H1 (cell line): ENCODE measurements at regions not wholly inside any gene's neighbourhood (a gene's known extent, or its start where the extent isn't known, plus 50 kb on each side); places are given as distances from the start of the nearest gene placed in this dataset.

ENCODE experiments used
- CTCF ChIA-PET: fragments of 300-600 bp; sonication (Branson Sonifier 250); formaldehyde crosslinking; loops from one replicate; lab custom pipeline; 2021; ENCODE audit not compliant: partially characterized antibody; lab: Charles Lee
- POLR2A ChIA-PET: fragments of 300-600 bp; sonication (Branson Sonifier 250); formaldehyde crosslinking; loops from one replicate; lab custom pipeline; 2021; ENCODE audit warnings: inconsistent platforms; ENCODE audit not compliant: partially characterized antibody; lab: Charles Lee
- DNase-seq, 2 experiments: peaks; one replicate each; pipeline versions ENCODE4 v3.0.0 to v3.0.0-alpha.2; 2010 to 2022; ENCODE audit warnings: low spot score in 2 of 2, low read depth in 1 of 2, mixed read lengths in 1 of 2
- FAIRE-seq: peaks from 2 replicates; lab custom pipeline; 2011; peaks lifted over from hg19 to GRCh38; lab: Jason Lieb, UNC
- H2AFZ ChIP-seq: 2 replicates; pipeline ENCODE4 v1.8.1; 2012; ENCODE audit warnings: low read length, inconsistent platforms
- H2AK5ac ChIP-seq: 2 replicates; pipeline ENCODE4 v1.6.1; 2013; ENCODE audit warnings: low read depth, low read length
- H2BK120ac ChIP-seq: replicated peaks from 2 replicates; pipeline ENCODE3; 2013; ENCODE audit warnings: low read depth, low read length, inconsistent platforms
- H2BK12ac ChIP-seq: 2 replicates; pipeline ENCODE4 v1.6.1; 2013; ENCODE audit warnings: low read depth, low read length
- H2BK15ac ChIP-seq: 2 replicates; pipeline ENCODE4 v1.6.1; 2013; ENCODE audit warnings: low read length
- H2BK20ac ChIP-seq: 2 replicates; pipeline ENCODE4 v1.6.1; 2013; ENCODE audit warnings: low read length
- H2BK5ac ChIP-seq: 2 replicates; pipeline ENCODE4 v1.6.1; 2013; ENCODE audit warnings: low read depth, low read length
- H3K14ac ChIP-seq: 2 replicates; pipeline ENCODE4 v1.6.1; 2013; ENCODE audit warnings: inconsistent platforms; ENCODE audit not compliant: insufficient read length
- H3K18ac ChIP-seq: 2 replicates; pipeline ENCODE4 v1.6.1; 2013; ENCODE audit warnings: low read length; ENCODE audit errors: extremely low read depth
- H3K23ac ChIP-seq: 2 replicates; pipeline ENCODE4 v1.6.1; 2013; ENCODE audit warnings: inconsistent platforms; ENCODE audit not compliant: insufficient read length
- H3K23me2 ChIP-seq: 2 replicates; pipeline ENCODE4 v1.6.1; 2013; ENCODE audit warnings: low read depth, low read length
- H3K27ac ChIP-seq: 2 replicates; pipeline ENCODE4 v1.6.1; 2011; ENCODE audit warnings: low read depth, low read length, inconsistent platforms
- H3K27me3 ChIP-seq, 4 experiments: replicated peaks in 1 of 4; 1 replicate in 1 of 4; 2 replicates in 3 of 4; pipeline versions ENCODE4 v1.6.1 to v1.8.1; 2011 to 2013; ENCODE audit warnings: low read length in 3 of 4, mild to moderate bottlenecking in 3 of 4, inconsistent platforms in 2 of 4, mixed read lengths in 2 of 4, moderate library complexity in 1 of 4; ENCODE audit not compliant: control insufficient read depth in 3 of 4, insufficient read depth in 3 of 4; ENCODE audit errors: extremely low read depth in 1 of 4
- H3K36me3 ChIP-seq, 4 experiments: 2 replicates each; pipeline versions ENCODE4 v1.6.1 to v1.8.1; 2011 to 2013; ENCODE audit warnings: mild to moderate bottlenecking in 4 of 4, low read length in 3 of 4, moderate library complexity in 2 of 4, control low read depth in 1 of 4, inconsistent platforms in 1 of 4; ENCODE audit not compliant: insufficient read depth in 4 of 4, control insufficient read depth in 2 of 4
- H3K4ac ChIP-seq: replicated peaks from 2 replicates; pipeline ENCODE3; 2013; ENCODE audit warnings: low read length, low read depth, mixed read lengths, inconsistent platforms; ENCODE audit not compliant: insufficient read length
- H3K4me1 ChIP-seq, 4 experiments: replicated peaks in 1 of 4; 1 replicate in 1 of 4; 2 replicates in 3 of 4; pipeline versions ENCODE4 v1.6.1 to v1.8.1; 2011 to 2013; ENCODE audit warnings: low read length in 3 of 4, inconsistent platforms in 2 of 4, mixed read lengths in 1 of 4; ENCODE audit not compliant: insufficient read depth in 4 of 4, control insufficient read depth in 3 of 4
- H3K4me2 ChIP-seq, 2 experiments: 2 replicates each; pipeline versions ENCODE4 v1.6.1 to v1.8.1; 2011 to 2013; ENCODE audit warnings: low read depth in 2 of 2, low read length in 2 of 2, control low read depth in 1 of 2, inconsistent platforms in 1 of 2, mild to moderate bottlenecking in 1 of 2; ENCODE audit not compliant: insufficient read depth in 1 of 2
- H3K4me3 ChIP-seq, 4 experiments: fragments of 200-600, 300-600 bp in 1 of 4; sonication (generic), shearing (Covaris generic), sonication (Bioruptor Twin) in 1 of 4; 2 replicates each; pipeline versions ENCODE4 v1.5.1 to v1.8.1; 2011 to 2016; ENCODE audit warnings: low read length in 4 of 4, low read depth in 3 of 4, control low read depth in 2 of 4, inconsistent platforms in 2 of 4, mild to moderate bottlenecking in 2 of 4, mixed read lengths in 1 of 4, moderate library complexity in 1 of 4; ENCODE audit not compliant: insufficient read depth in 2 of 4; ENCODE audit errors: extremely low read depth in 1 of 4
- H3K56ac ChIP-seq: replicated peaks from 2 replicates; pipeline ENCODE3; 2013; ENCODE audit warnings: low read depth, mild to moderate bottlenecking, mixed read lengths, low read length, inconsistent platforms; ENCODE audit not compliant: insufficient read length
- H3K79me1 ChIP-seq: 2 replicates; pipeline ENCODE4 v1.6.1; 2013; ENCODE audit warnings: low read depth, low read length, control low read depth
- H3K79me2 ChIP-seq, 2 experiments: 2 replicates each; pipeline versions ENCODE4 v1.6.1 to v1.8.1; 2012 to 2013; ENCODE audit warnings: low read length in 2 of 2, mild to moderate bottlenecking in 2 of 2, inconsistent platforms in 1 of 2; ENCODE audit not compliant: insufficient read depth in 2 of 2, control insufficient read depth in 1 of 2
- H3K9ac ChIP-seq, 4 experiments: replicated peaks in 1 of 4; 1 replicate in 1 of 4; 2 replicates in 3 of 4; pipeline versions ENCODE4 v1.6.1 to v1.8.1; 2011 to 2013; ENCODE audit warnings: low read depth in 3 of 4, low read length in 3 of 4, control low read depth in 2 of 4, mild to moderate bottlenecking in 2 of 4, moderate library complexity in 2 of 4, inconsistent platforms in 1 of 4; ENCODE audit errors: extremely low read depth in 1 of 4
- H3K9me3 ChIP-seq, 2 experiments: 2 replicates each; pipeline versions ENCODE4 v1.6.1 to v1.8.1; 2012 to 2013; ENCODE audit warnings: mild to moderate bottlenecking in 2 of 2, moderate library complexity in 2 of 2, control low read depth in 1 of 2, inconsistent platforms in 1 of 2, low read depth in 1 of 2, low read length in 1 of 2, mixed read lengths in 1 of 2; ENCODE audit not compliant: insufficient read depth in 2 of 2
- H4K20me1 ChIP-seq, 2 experiments: replicated peaks in 1 of 2; 2 replicates each; pipeline versions ENCODE3 to v1.8.1; 2011 to 2013; ENCODE audit warnings: inconsistent platforms in 2 of 2, low read length in 2 of 2, mild to moderate bottlenecking in 1 of 2; ENCODE audit not compliant: insufficient read depth in 2 of 2, control insufficient read depth in 1 of 2
- H4K5ac ChIP-seq: 2 replicates; pipeline ENCODE4 v1.6.1; 2013; ENCODE audit warnings: low read length, low read depth, mixed read lengths, inconsistent platforms; ENCODE audit not compliant: insufficient read length
- H4K8ac ChIP-seq: 2 replicates; pipeline ENCODE4 v1.8.0; 2013; ENCODE audit warnings: mild to moderate bottlenecking, moderate library complexity, low read length, inconsistent platforms; ENCODE audit not compliant: insufficient read depth; ENCODE audit errors: extremely low read depth
- H4K91ac ChIP-seq: replicated peaks from 2 replicates; pipeline ENCODE3; 2013; ENCODE audit warnings: low read length, mixed read lengths, inconsistent platforms; ENCODE audit not compliant: insufficient read length
- CHD1 ChIP-seq: IDR thresholded peaks from 2 replicates; pipeline ENCODE4 v1.6.1; 2012; ENCODE audit warnings: low read depth, low read length, improper control_type of control experiment
- EZH2 ChIP-seq: fragments of 200-600 bp; sonication (generic); IDR thresholded peaks from 2 replicates; pipeline ENCODE4 v1.7.1; 2012; ENCODE audit warnings: low read depth, mild to moderate bottlenecking, moderate library complexity, low read length, inconsistent platforms; ENCODE audit not compliant: severe bottlenecking
- POLR2AphosphoS5 ChIP-seq: IDR thresholded peaks from 2 replicates; pipeline ENCODE4 v1.6.1; 2011; ENCODE audit warnings: low read depth, low read length
- WGBS, 2 experiments: shearing (Covaris generic) in 1 of 2; methylation state at CpG; one replicate each; pipeline versions ENCODE4 v1.1.6 to v1.1.7; 2013 to 2015; ENCODE audit warnings: low lambda C conversion rate in 2 of 2, mixed read lengths in 2 of 2, inconsistent platforms in 1 of 2, low coverage in 1 of 2, missing lambda C conversion rate in 1 of 2; ENCODE audit not compliant: insufficient replicate concordance in 2 of 2, insufficient coverage in 1 of 2, insufficient read length in 1 of 2; ENCODE audit errors: extremely low coverage in 1 of 2, missing lambda C conversion rate in 1 of 2; 5-methylcytosine and 5-hydroxymethylcytosine counted together

GRCh38 chr13:32861304-32861703 is 154.9 kb upstream of the KL start:
- H3K4me2 ChIP-seq: no peak overlapping the region
- H3K4ac ChIP-seq: no peak overlapping the region
- no peaks in the 10 kb centered on the region for H3K79me2 ChIP-seq
- no peak overlapping the region for H2BK5ac ChIP-seq
- no peak overlapping the region for H2BK120ac ChIP-seq
- H3K23me2 ChIP-seq: no peaks in the 10 kb centered on the region
- no peak overlapping the region for H3K14ac ChIP-seq
- H2AFZ ChIP-seq: no peak overlapping the region
- no peak overlapping the region for H3K56ac ChIP-seq
- no peak overlapping the region for H4K5ac ChIP-seq
- DNase-seq (no peak), FAIRE-seq (no peak)
- no peak overlapping the region for H3K23ac ChIP-seq
- no peak overlapping the region for H2BK20ac ChIP-seq
- H3K18ac ChIP-seq: no peak overlapping the region
- no peak overlapping the region for H4K91ac ChIP-seq
- WGBS, 2 experiments: 87% methylated on average over 3 of the region's 3 CpGs; no CpG with 5 or more reads in 1 of the 2 experiments
- H3K79me1 ChIP-seq: no peaks in the 10 kb centered on the region
- no peak overlapping the region for H3K9ac ChIP-seq
- CTCF ChIA-PET: interaction anchor here (0.7 to 1.5 kb wide), 8 partner anchors 9 to 192 kb away, joined by 3 to 4 read pairs (median 3); no protein-coding TSS in a partner anchor
- H3K36me3 ChIP-seq: no peaks in the 10 kb centered on the region
- no peak overlapping the region for H4K8ac ChIP-seq
- no peak overlapping the region for H3K27ac ChIP-seq
- H3K4me3 ChIP-seq: no peak overlapping the region
- no peak overlapping the region for H2AK5ac ChIP-seq
- no peaks in the 10 kb centered on the region for H4K20me1 ChIP-seq
- no peak overlapping the region for H2BK12ac ChIP-seq
- no peak overlapping the region for H2BK15ac ChIP-seq
- POLR2A ChIA-PET: no interaction called here
- H3K4me1 ChIP-seq: no peaks in the 10 kb centered on the region
- H3K9me3 ChIP-seq: peaks cover 12% of the 10 kb centered on the region in 2 experiments; a peak in 3 of 4 replicates
- no peaks in the 10 kb centered on the region for H3K27me3 ChIP-seq
- TF ChIP-seq POLR2AphosphoS5 (no peak), EZH2 (no peak), CHD1 (no peak)
